MCF 10A (cell line): ENCODE measurements at regions not wholly inside any gene's neighbourhood (a gene's known extent, or its start where the extent isn't known, plus 50 kb on each side); places are given as distances from the start of the nearest gene placed in this dataset.

Experiments
- BruUV-seq: library from RNA; stranded (reverse); fragments of 400-500 nt; replicated peaks from 2 replicates; lab custom pipeline; 2021; lab: Mats Ljungman, UMichigan
- CTCF ChIA-PET: fragments of 300-600 bp; sonication (Branson Sonifier 250); formaldehyde crosslinking; extraction: SDS; loops from one replicate; lab custom pipeline; 2021; ENCODE audit warnings: antibody characterized with exemption, inconsistent platforms; lab: Yijun Ruan, JAX
- POLR2A ChIA-PET: fragments of 300-600, 350-650 bp; sonication (Branson Sonifier 250); formaldehyde crosslinking; extraction: SDS; loops from one replicate; lab custom pipeline; 2020; ENCODE audit warnings: antibody characterized with exemption, inconsistent platforms; lab: Yijun Ruan, JAX
- DNase-seq: peaks from one replicate; pipeline ENCODE4 v3.0.0-alpha.2; 2018; ENCODE audit not compliant: unreplicated experiment
- H3K27ac Mint-ChIP-seq: one replicate; pipeline ENCODE4 v1.8.0; 2022; ENCODE audit warnings: mild to moderate bottlenecking, low read depth, mixed read lengths; ENCODE audit not compliant: unreplicated experiment
- H3K27me3 Mint-ChIP-seq: one replicate; pipeline ENCODE4 v1.8.0; 2022; ENCODE audit warnings: mixed read lengths; ENCODE audit not compliant: insufficient read depth, unreplicated experiment
- H3K36me3 Mint-ChIP-seq: one replicate; pipeline ENCODE4 v1.8.0; 2022; ENCODE audit warnings: mild to moderate bottlenecking, moderate library complexity, mixed read lengths; ENCODE audit not compliant: insufficient read depth, unreplicated experiment
- H3K4me1 Mint-ChIP-seq: one replicate; pipeline ENCODE4 v1.8.0; 2022; ENCODE audit warnings: mixed read lengths; ENCODE audit not compliant: insufficient read depth, unreplicated experiment
- H3K4me3 Mint-ChIP-seq: one replicate; pipeline ENCODE4 v1.8.0; 2022; ENCODE audit warnings: mild to moderate bottlenecking, moderate library complexity, mixed read lengths; ENCODE audit not compliant: unreplicated experiment
- H3K9me3 Mint-ChIP-seq: one replicate; pipeline ENCODE4 v1.8.0; 2022; ENCODE audit warnings: mixed read lengths; ENCODE audit not compliant: unreplicated experiment
- intact Hi-C: fragments of 100-400 bp; cut with micrococcal nuclease; formaldehyde crosslinking; loops from 2 replicates; pipeline ENCODE4 v1.14.1; 2022
- TF ChIP-seq, protein P1 (sequence below): fragments of 200-600 bp; IDR thresholded peaks from one replicate; pipeline ENCODE4 v1.8.0; 2022; ENCODE audit warnings: antibody characterized with exemption, mild to moderate bottlenecking; ENCODE audit not compliant: unreplicated experiment

DNA sequence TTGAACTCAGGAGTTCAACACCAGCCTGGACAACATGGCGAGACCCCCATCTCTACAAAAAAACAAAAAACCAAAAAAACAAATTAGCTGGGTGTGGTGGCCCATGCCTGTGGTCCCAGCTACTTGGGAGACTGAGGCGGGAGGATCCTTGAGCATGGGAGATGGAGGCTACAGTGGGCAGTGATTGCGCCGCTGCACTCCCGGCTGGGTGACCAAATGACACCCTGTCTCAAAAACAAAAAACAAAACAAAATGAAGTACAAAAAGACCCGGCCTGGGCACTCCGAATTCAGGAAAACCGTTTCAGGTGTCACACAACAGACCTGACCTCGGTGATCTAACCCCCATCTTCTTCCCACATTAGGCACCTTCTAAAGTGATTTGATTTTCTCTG lies 65.5 kb downstream of the INSIG1 start:
- Mint-ChIP-seq H3K27ac (no peak overlapping the region), H3K4me1 (no peaks in the 10 kb centered on the region), H3K9me3 (no peaks in the 10 kb centered on the region), H3K36me3 (no peaks in the 10 kb centered on the region), H3K4me3 (no peak overlapping the region), H3K27me3 (peaks cover 26% of the 10 kb centered on the region)
- POLR2A ChIA-PET, result no interaction called here
- no peak for DNase-seq
- BruUV-seq, result no TSS peak
- CTCF ChIA-PET, result interaction anchor here (1.0 to 1.8 kb wide), 2 partner anchors 15 to 404 kb away, joined by 4 to 6 read pairs; no protein-coding TSS in a partner anchor
- intact Hi-C loops, result no loop called here
- TF ChIP-seq, protein P1, sequence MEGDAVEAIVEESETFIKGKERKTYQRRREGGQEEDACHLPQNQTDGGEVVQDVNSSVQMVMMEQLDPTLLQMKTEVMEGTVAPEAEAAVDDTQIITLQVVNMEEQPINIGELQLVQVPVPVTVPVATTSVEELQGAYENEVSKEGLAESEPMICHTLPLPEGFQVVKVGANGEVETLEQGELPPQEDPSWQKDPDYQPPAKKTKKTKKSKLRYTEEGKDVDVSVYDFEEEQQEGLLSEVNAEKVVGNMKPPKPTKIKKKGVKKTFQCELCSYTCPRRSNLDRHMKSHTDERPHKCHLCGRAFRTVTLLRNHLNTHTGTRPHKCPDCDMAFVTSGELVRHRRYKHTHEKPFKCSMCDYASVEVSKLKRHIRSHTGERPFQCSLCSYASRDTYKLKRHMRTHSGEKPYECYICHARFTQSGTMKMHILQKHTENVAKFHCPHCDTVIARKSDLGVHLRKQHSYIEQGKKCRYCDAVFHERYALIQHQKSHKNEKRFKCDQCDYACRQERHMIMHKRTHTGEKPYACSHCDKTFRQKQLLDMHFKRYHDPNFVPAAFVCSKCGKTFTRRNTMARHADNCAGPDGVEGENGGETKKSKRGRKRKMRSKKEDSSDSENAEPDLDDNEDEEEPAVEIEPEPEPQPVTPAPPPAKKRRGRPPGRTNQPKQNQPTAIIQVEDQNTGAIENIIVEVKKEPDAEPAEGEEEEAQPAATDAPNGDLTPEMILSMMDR, result no peak

DNA sequence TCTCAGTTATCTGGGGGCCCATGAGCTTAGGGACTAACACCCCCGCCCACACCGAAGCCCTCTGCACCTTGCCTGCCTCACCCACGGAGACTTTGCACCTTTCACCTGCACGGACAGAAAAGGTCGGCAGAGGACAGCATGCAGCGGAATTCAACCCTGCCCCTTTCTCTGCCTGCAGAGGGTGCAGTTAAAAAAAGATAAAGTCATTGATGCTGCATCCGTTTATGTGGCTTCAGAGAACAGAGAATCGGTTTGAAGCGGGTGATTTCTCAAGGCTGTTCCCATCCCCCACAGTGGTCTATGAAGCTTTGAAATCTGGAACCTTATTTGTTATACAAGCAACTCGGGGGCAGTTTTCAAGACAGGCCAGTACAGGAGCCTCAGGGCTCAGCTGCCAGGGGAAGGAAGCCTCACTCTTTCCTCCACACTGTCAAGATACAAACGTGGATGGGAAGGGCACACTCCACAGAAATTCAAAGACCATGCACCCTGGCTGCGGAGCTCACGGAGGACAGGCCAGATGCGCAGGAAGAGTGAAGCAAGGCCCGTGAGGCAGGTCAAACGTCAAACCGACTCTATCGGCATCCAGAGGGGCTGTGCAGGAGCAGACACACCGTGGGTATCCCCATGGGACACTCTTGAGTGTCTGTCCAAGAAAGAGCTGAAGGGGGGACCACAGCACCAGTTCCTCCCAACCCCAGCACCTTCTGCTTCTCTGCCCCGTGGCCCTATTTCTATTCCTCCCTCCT lies 66.3 kb downstream of the INSIG1 start:
- Mint-ChIP-seq H3K4me1 (no peaks in the 10 kb centered on the region), H3K4me3 (no peak overlapping the region), H3K9me3 (no peaks in the 10 kb centered on the region), H3K27ac (no peak overlapping the region), H3K36me3 (no peaks in the 10 kb centered on the region), H3K27me3 (peaks cover 26% of the 10 kb centered on the region)
- BruUV-seq, result no TSS peak
- no peak for DNase-seq
- intact Hi-C loops, result no loop called here
- POLR2A ChIA-PET, result no interaction called here
- TF ChIP-seq, protein P1, result no peak
- CTCF ChIA-PET, result interaction anchor here (1.3 to 1.9 kb wide), 3 partner anchors 15 to 403 kb away, joined by 6 to 8 read pairs (median 8); no protein-coding TSS in a partner anchor

DNA sequence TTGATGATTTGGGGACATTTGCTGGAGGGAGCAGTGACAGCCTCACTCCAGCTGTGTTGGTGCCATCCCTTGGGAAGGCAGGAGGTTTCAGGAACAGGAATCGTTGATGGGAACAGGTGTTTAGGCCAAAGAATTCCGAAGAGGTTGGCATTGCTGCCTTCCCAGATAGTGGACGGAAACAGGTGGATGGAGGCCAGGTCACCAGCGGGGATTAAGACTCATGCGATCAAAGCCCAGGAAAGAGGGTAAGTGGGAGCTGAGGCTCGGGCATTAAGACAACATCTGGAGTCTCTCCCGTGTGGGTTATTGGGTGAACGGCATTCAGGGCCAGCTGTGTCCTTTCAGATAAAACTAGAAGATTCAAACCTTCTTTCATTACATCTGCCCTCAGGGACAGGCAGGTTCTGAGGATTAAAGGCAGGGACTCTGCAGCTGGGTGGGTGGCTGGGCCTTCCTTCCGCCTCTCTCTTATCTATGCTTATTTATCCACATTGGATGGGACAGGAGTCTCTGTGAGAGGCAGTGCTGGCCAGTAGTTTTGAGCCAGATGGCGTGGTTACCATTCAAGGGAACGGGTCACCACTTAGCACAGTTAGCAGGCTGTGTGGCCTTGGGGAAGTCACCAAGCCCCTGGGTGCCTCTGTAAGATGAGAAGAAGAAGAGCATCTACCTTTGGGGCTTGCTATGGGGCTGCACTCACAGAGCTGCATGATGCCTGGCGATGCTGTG lies 67.6 kb downstream of the INSIG1 start:
- TF ChIP-seq, protein P1, result no peak
- intact Hi-C loops, result no loop called here
- CTCF ChIA-PET, result interaction anchor here (1.0 to 1.9 kb wide), 5 partner anchors 12 to 438 kb away, joined by 3 to 8 read pairs (median 6); no protein-coding TSS in a partner anchor
- POLR2A ChIA-PET, result no interaction called here
- Mint-ChIP-seq H3K4me1 (no peaks in the 10 kb centered on the region), H3K27me3 (peaks cover 14% of the 10 kb centered on the region), H3K4me3 (no peak overlapping the region), H3K36me3 (no peaks in the 10 kb centered on the region), H3K9me3 (no peaks in the 10 kb centered on the region), H3K27ac (no peak overlapping the region)
- no TSS peak for BruUV-seq
- no peak for DNase-seq

DNA sequence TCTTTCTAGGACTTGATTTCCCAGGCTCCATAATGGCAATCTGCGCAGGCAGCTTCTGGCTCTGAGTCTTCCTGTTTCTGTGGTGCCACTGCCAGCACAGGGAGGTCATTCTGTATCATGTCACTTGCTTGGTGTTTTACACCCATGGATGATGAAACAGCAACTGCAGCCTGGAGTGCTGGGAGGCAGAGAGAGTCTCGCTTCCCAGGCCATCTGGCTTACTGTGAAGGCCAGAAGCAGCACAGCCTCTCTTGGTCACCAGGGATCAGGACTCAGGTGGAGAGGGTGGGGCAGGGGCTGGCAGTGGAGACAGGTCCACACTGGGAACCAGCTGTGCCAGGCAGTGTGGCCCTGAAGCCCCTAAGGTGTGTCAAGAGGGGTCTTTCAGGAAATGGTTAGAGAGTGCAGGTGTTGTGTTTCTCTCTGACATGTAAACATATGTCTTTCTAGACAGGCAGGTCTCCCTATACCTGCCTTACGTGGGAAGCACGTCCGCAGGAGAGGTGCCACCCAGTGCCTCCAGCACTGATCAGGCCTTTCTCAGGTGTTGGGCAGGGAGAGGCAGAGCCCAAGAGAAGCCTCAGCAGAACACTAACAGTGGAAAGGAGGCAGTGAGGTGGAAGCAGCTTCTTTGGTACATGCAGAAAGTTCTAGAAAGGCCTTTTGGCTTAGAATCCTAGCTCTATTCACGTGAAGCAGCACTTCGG lies 71.4 kb downstream of the INSIG1 start:
- intact Hi-C loops, result no loop called here
- Mint-ChIP-seq H3K36me3 (no peaks in the 10 kb centered on the region), H3K4me1 (no peaks in the 10 kb centered on the region), H3K27me3 (peaks cover 23% of the 10 kb centered on the region), H3K4me3 (no peak overlapping the region), H3K27ac (no peak overlapping the region), H3K9me3 (no peaks in the 10 kb centered on the region)
- ChIA-PET CTCF (interaction anchor here (1.0 to 1.1 kb wide), 3 partner anchors 11 to 24 kb away, joined by 3 to 5 read pairs (median 4); no protein-coding TSS in a partner anchor), POLR2A (interaction anchor here (0.6 kb wide), 2 partner anchors 46 to 181 kb away, joined by 3 read pairs; no protein-coding TSS in a partner anchor)
- no peak for DNase-seq
- BruUV-seq, result no TSS peak
- TF ChIP-seq, protein P1, result no peak
